GM23338 (cell line): ENCODE measurements at regions not wholly inside any gene's neighbourhood (a gene's known extent, or its start where the extent isn't known, plus 50 kb on each side); places are given as distances from the start of the nearest gene placed in this dataset.

Experiments used
- ATAC-seq: fragments of 200-7000 bp; cut with Tn5 transposase; 3 replicates; pipeline ENCODE4 v1.9.1; 2020
- DNase-seq: peaks from one replicate; pipeline ENCODE4 v3.0.0-alpha.2; 2015; ENCODE audit warnings: low spot score
- H2AFZ ChIP-seq: fragments of 200-600 bp; sonication (generic); 2 replicates; pipeline ENCODE4 v1.8.0; 2016; ENCODE audit warnings: antibody characterized with exemption, mild to moderate bottlenecking, moderate library complexity
- H3F3A ChIP-seq: fragments of 200-600 bp; sonication (generic); replicated peaks from 2 replicates; pipeline ENCODE4 v1.8.0; 2017; ENCODE audit warnings: antibody characterized with exemption, mixed run types, low read depth
- H3K27ac ChIP-seq: fragments of 200-600 bp; sonication (generic); 2 replicates; pipeline ENCODE4 v1.6.1; 2016; ENCODE audit warnings: low read depth
- H3K27me3 ChIP-seq: fragments of 200-600 bp; sonication (generic); 2 replicates; pipeline ENCODE4 v1.8.0; 2016; ENCODE audit warnings: mild to moderate bottlenecking, mixed run types, moderate library complexity; ENCODE audit not compliant: insufficient read depth
- H3K36me3 ChIP-seq: fragments of 200-600 bp; sonication (generic); 2 replicates; pipeline ENCODE4 v1.8.0; 2016; ENCODE audit warnings: mild to moderate bottlenecking; ENCODE audit not compliant: insufficient read depth
- H3K4me1 ChIP-seq: fragments of 200-600 bp; sonication (generic); 2 replicates; pipeline ENCODE4 v1.8.0; 2016; ENCODE audit warnings: mild to moderate bottlenecking, moderate library complexity; ENCODE audit not compliant: insufficient read depth
- H3K4me2 ChIP-seq: fragments of 200-600 bp; sonication (generic); 2 replicates; pipeline ENCODE4 v1.7.1; 2017; ENCODE audit warnings: mixed run types
- H3K4me3 ChIP-seq: fragments of 200-600 bp; sonication (generic); 2 replicates; pipeline ENCODE4 v1.6.1; 2016; ENCODE audit warnings: mixed run types
- H3K79me2 ChIP-seq: fragments of 200-600 bp; sonication (generic); replicated peaks from 2 replicates; pipeline ENCODE4 v1.8.0; 2017; ENCODE audit warnings: mild to moderate bottlenecking; ENCODE audit not compliant: insufficient read depth
- H3K9me2 ChIP-seq: fragments of 200-600 bp; sonication (generic); 2 replicates; pipeline ENCODE4 v1.8.0; 2017; ENCODE audit not compliant: insufficient read depth
- H4K20me1 ChIP-seq: fragments of 200-600 bp; sonication (generic); replicated peaks from 2 replicates; pipeline ENCODE4 v1.8.0; 2017; ENCODE audit warnings: mild to moderate bottlenecking; ENCODE audit not compliant: insufficient read depth
- H3K27ac Mint-ChIP-seq: 2 replicates; pipeline ENCODE4 v1.8.0; 2020; ENCODE audit warnings: inconsistent platforms, mild to moderate bottlenecking, moderate library complexity, mixed read lengths
- H3K27me3 Mint-ChIP-seq: 3 replicates; pipeline ENCODE4 v1.8.0; 2022; ENCODE audit warnings: low read depth, mild to moderate bottlenecking, moderate library complexity, mixed read lengths, inconsistent platforms; ENCODE audit not compliant: insufficient read depth, poor library complexity
- H3K36me3 Mint-ChIP-seq: 3 replicates; pipeline ENCODE4 v1.8.0; 2021; ENCODE audit warnings: low read depth, mild to moderate bottlenecking, inconsistent platforms, moderate library complexity, mixed read lengths
- H3K4me1 Mint-ChIP-seq: 3 replicates; pipeline ENCODE4 v1.8.0; 2020; ENCODE audit warnings: mild to moderate bottlenecking, inconsistent platforms, mixed read lengths
- H3K4me3 Mint-ChIP-seq: 3 replicates; pipeline ENCODE4 v1.8.0; 2021; ENCODE audit warnings: moderate library complexity, mild to moderate bottlenecking, inconsistent platforms, mixed read lengths
- H3K9me3 Mint-ChIP-seq: 3 replicates; pipeline ENCODE4 v1.8.0; 2020; ENCODE audit warnings: moderate library complexity, mild to moderate bottlenecking, inconsistent platforms, mixed read lengths
- CREB1 ChIP-seq: fragments of 250-450 bp; sonication (Bioruptor Pico); IDR thresholded peaks from 2 replicates; pipeline ENCODE4 v1.5.0; 2020; ENCODE audit warnings: low read depth, mild to moderate bottlenecking, moderate library complexity
- EZH2 ChIP-seq: fragments of 200-600 bp; sonication (generic); IDR thresholded peaks from one replicate; pipeline ENCODE4 v1.8.0; 2017; ENCODE audit warnings: antibody characterized with exemption, mild to moderate bottlenecking, low read depth; ENCODE audit not compliant: unreplicated experiment
- EZH2phosphoT487 ChIP-seq: fragments of 200-600 bp; sonication (generic); IDR thresholded peaks from one replicate; pipeline ENCODE4 v1.8.1; 2018; ENCODE audit warnings: antibody characterized with exemption; ENCODE audit not compliant: unreplicated experiment
- JUNB ChIP-seq: IDR thresholded peaks from one replicate; pipeline ENCODE4 v1.6.1; 2016; ENCODE audit warnings: antibody characterized with exemption; ENCODE audit not compliant: unreplicated experiment
- NANOG ChIP-seq: IDR thresholded peaks from 2 replicates; pipeline ENCODE4 v1.6.1; 2016; ENCODE audit warnings: antibody characterized with exemption, borderline replicate concordance
- POLR2AphosphoS5 ChIP-seq: IDR thresholded peaks from 2 replicates; pipeline ENCODE4 v1.6.1; 2016; ENCODE audit warnings: antibody characterized with exemption, low read depth
- ZNF114 ChIP-seq: fragments of 250-450 bp; sonication (Bioruptor Pico); IDR thresholded peaks from 2 replicates; pipeline ENCODE4 v1.5.0; 2020; ENCODE audit warnings: mild to moderate bottlenecking, moderate library complexity
- ZNF331 ChIP-seq: fragments of 250-450 bp; sonication (Bioruptor Pico); IDR thresholded peaks from 2 replicates; pipeline ENCODE4 v1.5.0; 2020; ENCODE audit warnings: low read depth, mild to moderate bottlenecking, moderate library complexity
- TF ChIP-seq, protein P1 (sequence below): fragments of 250-450 bp; sonication (Bioruptor Pico); IDR thresholded peaks from 2 replicates; pipeline ENCODE4 v1.5.0; 2020; ENCODE audit warnings: mild to moderate bottlenecking, moderate library complexity
- TF ChIP-seq, protein P2 (sequence below): IDR thresholded peaks from 2 replicates; pipeline ENCODE4 v1.6.1; 2016; ENCODE audit warnings: antibody characterized with exemption

DNA sequence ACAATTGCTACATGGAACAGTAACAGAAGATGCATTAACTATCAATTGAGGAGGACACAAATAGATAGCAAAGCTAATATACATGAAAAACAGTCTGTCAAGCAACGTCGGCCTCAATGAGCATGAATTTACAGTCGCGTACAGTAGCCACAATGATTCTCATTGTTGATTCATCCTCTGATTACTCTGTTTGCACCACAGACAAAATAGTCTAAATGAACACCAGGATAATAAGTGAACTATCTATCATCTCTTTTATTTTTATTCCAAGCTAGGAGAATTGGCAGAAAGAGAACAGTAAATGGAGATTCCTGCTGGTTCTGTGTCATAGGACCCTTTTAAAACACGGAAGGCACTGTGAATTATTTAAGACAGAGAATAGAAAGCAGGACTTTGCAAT is 108.5 kb downstream of the EVX1 start (continued):
- TF ChIP-seq, protein P1, sequence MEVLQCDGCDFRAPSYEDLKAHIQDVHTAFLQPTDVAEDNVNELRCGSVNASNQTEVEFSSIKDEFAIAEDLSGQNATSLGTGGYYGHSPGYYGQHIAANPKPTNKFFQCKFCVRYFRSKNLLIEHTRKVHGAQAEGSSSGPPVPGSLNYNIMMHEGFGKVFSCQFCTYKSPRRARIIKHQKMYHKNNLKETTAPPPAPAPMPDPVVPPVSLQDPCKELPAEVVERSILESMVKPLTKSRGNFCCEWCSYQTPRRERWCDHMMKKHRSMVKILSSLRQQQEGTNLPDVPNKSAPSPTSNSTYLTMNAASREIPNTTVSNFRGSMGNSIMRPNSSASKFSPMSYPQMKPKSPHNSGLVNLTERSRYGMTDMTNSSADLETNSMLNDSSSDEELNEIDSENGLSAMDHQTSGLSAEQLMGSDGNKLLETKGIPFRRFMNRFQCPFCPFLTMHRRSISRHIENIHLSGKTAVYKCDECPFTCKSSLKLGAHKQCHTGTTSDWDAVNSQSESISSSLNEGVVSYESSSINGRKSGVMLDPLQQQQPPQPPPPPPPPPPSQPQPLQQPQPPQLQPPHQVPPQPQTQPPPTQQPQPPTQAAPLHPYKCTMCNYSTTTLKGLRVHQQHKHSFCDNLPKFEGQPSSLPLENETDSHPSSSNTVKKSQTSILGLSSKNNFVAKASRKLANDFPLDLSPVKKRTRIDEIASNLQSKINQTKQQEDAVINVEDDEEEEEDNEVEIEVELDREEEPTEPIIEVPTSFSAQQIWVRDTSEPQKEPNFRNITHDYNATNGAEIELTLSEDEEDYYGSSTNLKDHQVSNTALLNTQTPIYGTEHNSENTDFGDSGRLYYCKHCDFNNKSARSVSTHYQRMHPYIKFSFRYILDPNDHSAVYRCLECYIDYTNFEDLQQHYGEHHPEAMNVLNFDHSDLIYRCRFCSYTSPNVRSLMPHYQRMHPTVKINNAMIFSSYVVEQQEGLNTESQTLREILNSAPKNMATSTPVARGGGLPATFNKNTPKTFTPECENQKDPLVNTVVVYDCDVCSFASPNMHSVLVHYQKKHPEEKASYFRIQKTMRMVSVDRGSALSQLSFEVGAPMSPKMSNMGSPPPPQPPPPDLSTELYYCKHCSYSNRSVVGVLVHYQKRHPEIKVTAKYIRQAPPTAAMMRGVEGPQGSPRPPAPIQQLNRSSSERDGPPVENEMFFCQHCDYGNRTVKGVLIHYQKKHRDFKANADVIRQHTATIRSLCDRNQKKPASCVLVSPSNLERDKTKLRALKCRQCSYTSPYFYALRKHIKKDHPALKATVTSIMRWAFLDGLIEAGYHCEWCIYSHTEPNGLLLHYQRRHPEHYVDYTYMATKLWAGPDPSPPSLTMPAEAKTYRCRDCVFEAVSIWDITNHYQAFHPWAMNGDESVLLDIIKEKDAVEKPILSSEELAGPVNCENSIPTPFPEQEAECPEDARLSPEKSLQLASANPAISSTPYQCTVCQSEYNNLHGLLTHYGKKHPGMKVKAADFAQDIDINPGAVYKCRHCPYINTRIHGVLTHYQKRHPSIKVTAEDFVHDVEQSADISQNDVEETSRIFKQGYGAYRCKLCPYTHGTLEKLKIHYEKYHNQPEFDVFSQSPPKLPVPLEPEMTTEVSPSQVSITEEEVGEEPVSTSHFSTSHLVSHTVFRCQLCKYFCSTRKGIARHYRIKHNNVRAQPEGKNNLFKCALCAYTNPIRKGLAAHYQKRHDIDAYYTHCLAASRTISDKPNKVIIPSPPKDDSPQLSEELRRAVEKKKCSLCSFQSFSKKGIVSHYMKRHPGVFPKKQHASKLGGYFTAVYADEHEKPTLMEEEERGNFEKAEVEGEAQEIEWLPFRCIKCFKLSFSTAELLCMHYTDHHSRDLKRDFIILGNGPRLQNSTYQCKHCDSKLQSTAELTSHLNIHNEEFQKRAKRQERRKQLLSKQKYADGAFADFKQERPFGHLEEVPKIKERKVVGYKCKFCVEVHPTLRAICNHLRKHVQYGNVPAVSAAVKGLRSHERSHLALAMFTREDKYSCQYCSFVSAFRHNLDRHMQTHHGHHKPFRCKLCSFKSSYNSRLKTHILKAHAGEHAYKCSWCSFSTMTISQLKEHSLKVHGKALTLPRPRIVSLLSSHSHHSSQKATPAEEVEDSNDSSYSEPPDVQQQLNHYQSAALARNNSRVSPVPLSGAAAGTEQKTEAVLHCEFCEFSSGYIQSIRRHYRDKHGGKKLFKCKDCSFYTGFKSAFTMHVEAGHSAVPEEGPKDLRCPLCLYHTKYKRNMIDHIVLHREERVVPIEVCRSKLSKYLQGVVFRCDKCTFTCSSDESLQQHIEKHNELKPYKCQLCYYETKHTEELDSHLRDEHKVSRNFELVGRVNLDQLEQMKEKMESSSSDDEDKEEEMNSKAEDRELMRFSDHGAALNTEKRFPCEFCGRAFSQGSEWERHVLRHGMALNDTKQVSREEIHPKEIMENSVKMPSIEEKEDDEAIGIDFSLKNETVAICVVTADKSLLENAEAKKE (CRISPR knock-in tag) = no peak
- TF ChIP-seq ZNF331 (CRISPR knock-in tag) = no peak

GRCh38 chr7:27351786-27352185 is 109.2 kb downstream of the EVX1 start:
- no peaks in the 10 kb centered on the region for H4K20me1 ChIP-seq
- no peaks in the 10 kb centered on the region for H3F3A ChIP-seq
- Mint-ChIP-seq H3K4me1 (peaks cover 2% of the 10 kb centered on the region; the same call in 1 of the 3 replicates), H3K4me3 (no peak overlapping the region), H3K36me3 (no peaks in the 10 kb centered on the region), H3K27me3 (peaks cover 6% of the 10 kb centered on the region), H3K27ac (no peak overlapping the region), H3K9me3 (no peaks in the 10 kb centered on the region)
- no peaks in the 10 kb centered on the region; the same call in 1 of the 2 replicates for H3K9me2 ChIP-seq
- H3K27me3 ChIP-seq = no peaks in the 10 kb centered on the region
- H3K27ac ChIP-seq = no peak overlapping the region
- H3K4me3 ChIP-seq = no peak overlapping the region
- no peaks in the 10 kb centered on the region for H3K79me2 ChIP-seq
- DNase-seq (no peak), ATAC-seq (no peak)
- no peak overlapping the region for H2AFZ ChIP-seq
- H3K4me1 ChIP-seq = no peaks in the 10 kb centered on the region
- no peaks in the 10 kb centered on the region for H3K36me3 ChIP-seq
- H3K4me2 ChIP-seq = no peak overlapping the region
- TF ChIP-seq JUNB (no peak), NANOG (no peak), ZNF331 (CRISPR knock-in tag) (no peak), POLR2AphosphoS5 (no peak), ZNF114 (CRISPR knock-in tag) (no peak), CREB1 (no peak), EZH2phosphoT487 (no peak), EZH2 (no peak)
- TF ChIP-seq, protein P2, sequence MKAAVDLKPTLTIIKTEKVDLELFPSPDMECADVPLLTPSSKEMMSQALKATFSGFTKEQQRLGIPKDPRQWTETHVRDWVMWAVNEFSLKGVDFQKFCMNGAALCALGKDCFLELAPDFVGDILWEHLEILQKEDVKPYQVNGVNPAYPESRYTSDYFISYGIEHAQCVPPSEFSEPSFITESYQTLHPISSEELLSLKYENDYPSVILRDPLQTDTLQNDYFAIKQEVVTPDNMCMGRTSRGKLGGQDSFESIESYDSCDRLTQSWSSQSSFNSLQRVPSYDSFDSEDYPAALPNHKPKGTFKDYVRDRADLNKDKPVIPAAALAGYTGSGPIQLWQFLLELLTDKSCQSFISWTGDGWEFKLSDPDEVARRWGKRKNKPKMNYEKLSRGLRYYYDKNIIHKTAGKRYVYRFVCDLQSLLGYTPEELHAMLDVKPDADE = no peak
- TF ChIP-seq, protein P1 (CRISPR knock-in tag) = no peak
